HepG2 (cell line): ENCODE measurements at regions not wholly inside any gene's neighbourhood (a gene's known extent, or its start where the extent isn't known, plus 50 kb on each side); places are given as distances from the start of the nearest gene placed in this dataset.

Experiments used
- CREB1 ChIP-seq, 2 experiments: fragments of 450-650 bp in 1 of 2; IDR thresholded peaks; 2 replicates each; pipeline ENCODE4 v1.6.1; 2016 to 2017; ENCODE audit warnings: control low read depth in 1 of 2, mild to moderate bottlenecking in 1 of 2, missing compliant biosample characterization in 1 of 2, missing genetic modification characterization in 1 of 2
- E2F1 ChIP-seq: sonication (generic); formaldehyde crosslinking; IDR thresholded peaks from 2 replicates; pipeline ENCODE4 v1.5.0; 2020; ENCODE audit warnings: missing genetic modification reagents
- FOSL1 ChIP-seq: sonication (generic); formaldehyde crosslinking; IDR thresholded peaks from 2 replicates; pipeline ENCODE4 v1.9.0; 2021; ENCODE audit warnings: missing genetic modification reagents, borderline replicate concordance
- MAFK ChIP-seq, 2 experiments: IDR thresholded peaks in 1 of 2; conservative IDR thresholded peaks in 1 of 2; 2 replicates each; pipeline ENCODE4 v1.6.1; 2011; ENCODE audit warnings: improper control_type of control experiment in 2 of 2, low read length in 2 of 2
- TMF1 ChIP-seq: sonication (generic); formaldehyde crosslinking; IDR thresholded peaks from 2 replicates; pipeline ENCODE4 v1.8.1; 2022; ENCODE audit warnings: low read depth, missing genetic modification reagents
- YY1 ChIP-seq: IDR thresholded peaks from 2 replicates; pipeline ENCODE4 v1.6.1; 2011; ENCODE audit warnings: low read length, low read depth, moderate library complexity, mild to moderate bottlenecking; ENCODE audit not compliant: insufficient read depth, insufficient replicate concordance
- TF ChIP-seq, protein P1 (sequence below): IDR thresholded peaks from 2 replicates; pipeline ENCODE4 v1.6.1; 2016

GRCh38 chr6:156694679-156695078 is 82.5 kb upstream of the ARID1B start:
- TF ChIP-seq, protein P1, sequence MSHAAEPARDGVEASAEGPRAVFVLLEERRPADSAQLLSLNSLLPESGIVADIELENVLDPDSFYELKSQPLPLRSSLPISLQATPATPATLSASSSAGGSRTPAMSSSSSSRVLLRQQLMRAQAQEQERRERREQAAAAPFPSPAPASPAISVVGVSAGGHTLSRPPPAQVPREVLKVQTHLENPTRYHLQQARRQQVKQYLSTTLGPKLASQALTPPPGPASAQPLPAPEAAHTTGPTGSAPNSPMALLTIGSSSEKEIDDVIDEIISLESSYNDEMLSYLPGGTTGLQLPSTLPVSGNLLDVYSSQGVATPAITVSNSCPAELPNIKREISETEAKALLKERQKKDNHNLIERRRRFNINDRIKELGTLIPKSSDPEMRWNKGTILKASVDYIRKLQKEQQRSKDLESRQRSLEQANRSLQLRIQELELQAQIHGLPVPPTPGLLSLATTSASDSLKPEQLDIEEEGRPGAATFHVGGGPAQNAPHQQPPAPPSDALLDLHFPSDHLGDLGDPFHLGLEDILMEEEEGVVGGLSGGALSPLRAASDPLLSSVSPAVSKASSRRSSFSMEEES (CRISPR knock-in tag): no peak
- TF ChIP-seq TMF1: no peak
- no peak for TF ChIP-seq CREB1 (IDR thresholded peaks at IDR 0.05)
- TF ChIP-seq CREB1 (CRISPR knock-in tag; IDR thresholded peaks at IDR 0.05): no peak
- no peak for TF ChIP-seq E2F1 (CRISPR knock-in tag)
- TF ChIP-seq MAFK (conservative IDR thresholded peaks at IDR 0.05 in 1 of 2, IDR thresholded peaks at IDR 0.05 in 1 of 2; ENCODE audit: low read length in 2 of 2): no peak
- TF ChIP-seq FOSL1 (CRISPR knock-in tag): no peak
- TF ChIP-seq YY1: no peak
